Nephron progenitor cell (in vitro differentiated cells): ENCODE measurements at regions not wholly inside any gene's neighbourhood (a gene's known extent, or its start where the extent isn't known, plus 50 kb on each side); places are given as distances from the start of the nearest gene placed in this dataset.
"Not testable (repeated sequence)": the region's sequence is repeated elsewhere in the genome, so short reads cannot be mapped to it uniquely, and the experiment has no call there.

Source experiments
- DNase-seq: peaks from one replicate; pipeline ENCODE4 v3.0.0; 2021
- H3K27ac Mint-ChIP-seq: 2 replicates; pipeline ENCODE4 v1.8.0; 2021; ENCODE audit warnings: mild to moderate bottlenecking, moderate library complexity, mixed read lengths
- H3K27me3 Mint-ChIP-seq: 2 replicates; pipeline ENCODE4 v1.8.0; 2021; ENCODE audit warnings: mild to moderate bottlenecking, low read depth, mixed read lengths; ENCODE audit not compliant: poor library complexity
- H3K36me3 Mint-ChIP-seq: 2 replicates; pipeline ENCODE4 v1.8.0; 2021; ENCODE audit warnings: low read depth, mixed read lengths
- H3K4me1 Mint-ChIP-seq: 2 replicates; pipeline ENCODE4 v1.8.0; 2021; ENCODE audit warnings: mixed read lengths
- H3K4me3 Mint-ChIP-seq: 2 replicates; pipeline ENCODE4 v1.8.0; 2021; ENCODE audit warnings: mild to moderate bottlenecking, moderate library complexity, mixed read lengths
- H3K9me3 Mint-ChIP-seq: 2 replicates; pipeline ENCODE4 v1.8.0; 2021; ENCODE audit warnings: mild to moderate bottlenecking, moderate library complexity, mixed read lengths
- TF ChIP-seq, protein P1 (sequence below): fragments of 200-600 bp; sonication (generic); IDR thresholded peaks from 2 replicates; pipeline ENCODE4 v1.5.0; 2021; ENCODE audit warnings: antibody characterized with exemption

DNA sequence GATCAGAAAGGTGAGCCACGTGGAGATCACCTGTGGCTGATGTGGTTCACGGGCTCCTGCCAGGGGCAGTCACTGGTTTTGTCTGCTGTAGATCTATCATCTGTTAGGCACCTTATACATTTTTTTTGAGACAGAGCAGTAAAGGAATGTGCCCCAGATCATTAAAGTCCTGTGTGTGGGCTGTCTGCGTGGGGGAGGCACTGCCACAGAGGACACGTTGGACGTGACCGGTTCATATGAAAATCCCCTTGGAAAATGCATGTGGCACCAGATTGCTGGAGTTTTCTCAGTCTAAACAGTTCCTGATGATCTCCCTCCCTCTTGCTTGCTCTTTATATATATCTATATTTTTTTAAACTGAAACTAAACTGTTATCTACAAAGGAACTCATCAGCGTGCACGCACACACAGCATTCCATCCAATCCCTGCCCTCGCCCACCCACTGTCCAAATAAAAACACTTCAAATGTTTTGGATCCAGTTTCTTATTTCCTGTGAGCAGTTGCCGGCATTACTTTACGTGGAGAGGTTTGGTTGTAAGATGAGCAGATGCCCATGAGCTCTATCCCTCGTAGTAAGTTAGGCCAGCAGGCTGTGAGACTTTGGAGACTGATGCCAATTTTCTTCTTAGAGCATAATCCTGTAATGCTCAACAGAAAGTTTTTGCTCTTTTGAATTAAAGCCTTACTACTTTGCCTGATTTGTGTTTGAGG is 161.6 kb upstream of the EXOC2 start:
- no peak for DNase-seq
- H3K27me3 Mint-ChIP-seq = peaks cover 21% of the 10 kb centered on the region
- no peak overlapping the region for H3K4me3 Mint-ChIP-seq
- peak overlapping the region; percentile 76 for H3K27ac Mint-ChIP-seq
- H3K36me3 Mint-ChIP-seq = no peaks in the 10 kb centered on the region
- peaks cover 27% of the 10 kb centered on the region for H3K9me3 Mint-ChIP-seq
- TF ChIP-seq, protein P1, sequence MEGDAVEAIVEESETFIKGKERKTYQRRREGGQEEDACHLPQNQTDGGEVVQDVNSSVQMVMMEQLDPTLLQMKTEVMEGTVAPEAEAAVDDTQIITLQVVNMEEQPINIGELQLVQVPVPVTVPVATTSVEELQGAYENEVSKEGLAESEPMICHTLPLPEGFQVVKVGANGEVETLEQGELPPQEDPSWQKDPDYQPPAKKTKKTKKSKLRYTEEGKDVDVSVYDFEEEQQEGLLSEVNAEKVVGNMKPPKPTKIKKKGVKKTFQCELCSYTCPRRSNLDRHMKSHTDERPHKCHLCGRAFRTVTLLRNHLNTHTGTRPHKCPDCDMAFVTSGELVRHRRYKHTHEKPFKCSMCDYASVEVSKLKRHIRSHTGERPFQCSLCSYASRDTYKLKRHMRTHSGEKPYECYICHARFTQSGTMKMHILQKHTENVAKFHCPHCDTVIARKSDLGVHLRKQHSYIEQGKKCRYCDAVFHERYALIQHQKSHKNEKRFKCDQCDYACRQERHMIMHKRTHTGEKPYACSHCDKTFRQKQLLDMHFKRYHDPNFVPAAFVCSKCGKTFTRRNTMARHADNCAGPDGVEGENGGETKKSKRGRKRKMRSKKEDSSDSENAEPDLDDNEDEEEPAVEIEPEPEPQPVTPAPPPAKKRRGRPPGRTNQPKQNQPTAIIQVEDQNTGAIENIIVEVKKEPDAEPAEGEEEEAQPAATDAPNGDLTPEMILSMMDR = no peak
- peaks cover 12% of the 10 kb centered on the region for H3K4me1 Mint-ChIP-seq

DNA sequence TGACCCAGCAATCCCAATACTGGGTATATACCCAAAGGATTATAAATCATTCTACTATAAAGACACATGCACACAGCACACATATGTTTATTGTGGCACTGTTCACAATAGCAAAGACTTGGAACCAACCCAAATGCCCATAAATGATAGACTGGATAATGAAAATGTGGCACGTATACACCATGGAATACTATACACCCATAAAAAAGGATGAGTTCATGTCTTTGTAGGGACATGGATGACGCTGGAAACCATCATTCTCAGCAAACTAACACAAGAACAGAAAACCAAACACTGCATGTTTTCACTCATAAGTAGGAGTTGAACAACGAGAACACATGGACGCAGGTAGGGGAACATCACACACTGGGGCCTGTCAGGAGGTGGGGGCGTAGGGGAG is 159.3 kb upstream of the EXOC2 start:
- DNase-seq, H3K27ac Mint-ChIP-seq, H3K4me3 Mint-ChIP-seq, H3K36me3 Mint-ChIP-seq: not testable (repeated sequence)
- Mint-ChIP-seq H3K4me1 (peaks cover 12% of the 10 kb centered on the region), H3K27me3 (peaks cover 17% of the 10 kb centered on the region), H3K9me3 (peaks cover 27% of the 10 kb centered on the region)

- TF ChIP-seq, protein P1 = no peak
- no peak for DNase-seq
- Mint-ChIP-seq H3K27me3 (peaks cover 17% of the 10 kb centered on the region), H3K4me1 (no peaks in the 10 kb centered on the region), H3K36me3 (no peaks in the 10 kb centered on the region), H3K4me3 (no peak overlapping the region), H3K27ac (no peak overlapping the region), H3K9me3 (peaks cover 27% of the 10 kb centered on the region)
Observed at GRCh38 chr6:849075-849506, 156.2 kb upstream of the EXOC2 start.

- Mint-ChIP-seq H3K4me3 (no peak overlapping the region), H3K36me3 (no peaks in the 10 kb centered on the region), H3K27ac (no peak overlapping the region), H3K9me3 (peaks cover 14% of the 10 kb centered on the region), H3K4me1 (peaks cover 11% of the 10 kb centered on the region), H3K27me3 (peaks cover 9% of the 10 kb centered on the region)
- DNase-seq = no peak
- TF ChIP-seq, protein P1 = no peak
Observed at GRCh38 chr6:845566-845965, 152.6 kb upstream of the EXOC2 start.

- peaks cover 9% of the 10 kb centered on the region for H3K27me3 Mint-ChIP-seq
- H3K36me3 Mint-ChIP-seq = no peaks in the 10 kb centered on the region
- H3K27ac Mint-ChIP-seq = no peak overlapping the region
- no peak overlapping the region for H3K4me3 Mint-ChIP-seq
- TF ChIP-seq, protein P1 = no peak
- DNase-seq = no peak
- H3K9me3 Mint-ChIP-seq = peaks cover 14% of the 10 kb centered on the region
- H3K4me1 Mint-ChIP-seq = peaks cover 11% of the 10 kb centered on the region
Observed at GRCh38 chr6:845101-845500, 152.2 kb upstream of the EXOC2 start.

DNA sequence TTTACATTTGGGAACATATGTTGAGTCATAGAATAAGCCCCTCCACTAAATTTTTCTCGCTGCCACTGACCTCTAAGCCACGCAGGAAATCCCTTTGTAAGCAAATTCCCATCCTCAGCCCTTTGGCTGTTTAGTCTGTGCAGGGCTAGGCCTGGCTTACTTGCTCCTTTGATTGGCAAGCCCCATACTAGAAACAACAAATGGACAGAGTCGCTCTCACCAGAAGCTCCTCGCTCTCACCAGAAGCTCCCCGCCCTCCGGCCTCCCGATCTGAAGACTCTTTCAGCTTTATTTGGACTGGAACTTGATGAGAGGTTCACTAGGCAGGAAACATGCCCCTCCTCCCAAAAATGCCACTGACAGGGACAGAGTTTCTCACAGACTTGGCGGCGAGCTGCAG is 149.2 kb upstream of the EXOC2 start:
- Mint-ChIP-seq H3K27ac (peak overlapping the region; percentile 18), H3K9me3 (peaks cover 27% of the 10 kb centered on the region), H3K4me1 (peaks cover 11% of the 10 kb centered on the region), H3K36me3 (no peaks in the 10 kb centered on the region), H3K27me3 (peaks cover 11% of the 10 kb centered on the region), H3K4me3 (no peak overlapping the region)
- no peak for DNase-seq
- TF ChIP-seq, protein P1 = no peak
